ENCODE measurements at regions not wholly inside any gene's neighbourhood (a gene's known extent, or its start where the extent isn't known, plus 50 kb on each side); places are given as distances from the start of the nearest gene placed in this dataset.

DNA sequence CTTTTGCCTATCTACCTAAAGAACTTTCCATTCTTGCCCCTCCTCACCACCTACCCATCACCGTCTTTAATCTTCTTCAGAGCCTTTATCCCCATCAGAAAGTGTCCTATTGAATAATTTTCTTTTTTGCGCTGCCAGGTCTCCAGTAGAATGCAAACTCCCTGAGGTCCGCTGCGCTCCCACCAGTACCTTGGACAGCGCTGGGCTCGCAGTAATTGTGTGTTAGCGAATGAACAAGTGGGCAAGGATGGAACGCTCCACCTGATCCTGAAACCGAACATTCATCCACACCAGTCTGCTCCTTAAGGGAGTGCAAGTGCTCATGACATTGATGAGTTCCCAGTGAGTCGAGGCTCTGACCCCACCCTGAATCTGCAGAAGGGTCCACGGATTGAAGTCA is 391.2 kb downstream of the CDH26 start:
- H3K4me3 ChIP-seq (ENCODE audit: low read depth in 2 of 2, low read length in 1 of 2), result no peak overlapping the region
- no peak overlapping the region for H2AFZ ChIP-seq (ENCODE audit: low read depth)
- no peak overlapping the region for H3K4me2 ChIP-seq
- ChIA-PET POLR2A (no interaction called here), CTCF (interaction anchor here (1.4 kb wide), 1 partner anchor 138 kb away, joined by 4 read pairs; no protein-coding TSS in a partner anchor)
- no peaks in the 10 kb centered on the region for H3K36me3 ChIP-seq (replicated peaks in 1 of 2; ENCODE audit: control insufficient read depth in 1 of 2, insufficient read depth in 2 of 2, low read length in 1 of 2)
- no peak overlapping the region for H3K27ac ChIP-seq (ENCODE audit: low read depth in 2 of 2, low read length in 1 of 2)
- TF ChIP-seq, protein P1, sequence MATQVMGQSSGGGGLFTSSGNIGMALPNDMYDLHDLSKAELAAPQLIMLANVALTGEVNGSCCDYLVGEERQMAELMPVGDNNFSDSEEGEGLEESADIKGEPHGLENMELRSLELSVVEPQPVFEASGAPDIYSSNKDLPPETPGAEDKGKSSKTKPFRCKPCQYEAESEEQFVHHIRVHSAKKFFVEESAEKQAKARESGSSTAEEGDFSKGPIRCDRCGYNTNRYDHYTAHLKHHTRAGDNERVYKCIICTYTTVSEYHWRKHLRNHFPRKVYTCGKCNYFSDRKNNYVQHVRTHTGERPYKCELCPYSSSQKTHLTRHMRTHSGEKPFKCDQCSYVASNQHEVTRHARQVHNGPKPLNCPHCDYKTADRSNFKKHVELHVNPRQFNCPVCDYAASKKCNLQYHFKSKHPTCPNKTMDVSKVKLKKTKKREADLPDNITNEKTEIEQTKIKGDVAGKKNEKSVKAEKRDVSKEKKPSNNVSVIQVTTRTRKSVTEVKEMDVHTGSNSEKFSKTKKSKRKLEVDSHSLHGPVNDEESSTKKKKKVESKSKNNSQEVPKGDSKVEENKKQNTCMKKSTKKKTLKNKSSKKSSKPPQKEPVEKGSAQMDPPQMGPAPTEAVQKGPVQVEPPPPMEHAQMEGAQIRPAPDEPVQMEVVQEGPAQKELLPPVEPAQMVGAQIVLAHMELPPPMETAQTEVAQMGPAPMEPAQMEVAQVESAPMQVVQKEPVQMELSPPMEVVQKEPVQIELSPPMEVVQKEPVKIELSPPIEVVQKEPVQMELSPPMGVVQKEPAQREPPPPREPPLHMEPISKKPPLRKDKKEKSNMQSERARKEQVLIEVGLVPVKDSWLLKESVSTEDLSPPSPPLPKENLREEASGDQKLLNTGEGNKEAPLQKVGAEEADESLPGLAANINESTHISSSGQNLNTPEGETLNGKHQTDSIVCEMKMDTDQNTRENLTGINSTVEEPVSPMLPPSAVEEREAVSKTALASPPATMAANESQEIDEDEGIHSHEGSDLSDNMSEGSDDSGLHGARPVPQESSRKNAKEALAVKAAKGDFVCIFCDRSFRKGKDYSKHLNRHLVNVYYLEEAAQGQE (IDR thresholded peaks at IDR 0.05; ENCODE audit: low read depth, low read length), result peak; percentile 67; the same call in 1 of the 2 replicates
- no peak for TF ChIP-seq EZH2phosphoT487 (IDR thresholded peaks at IDR 0.05; ENCODE audit: borderline replicate concordance, low read depth)
- TF ChIP-seq MEF2A (IDR thresholded peaks at IDR 0.05; ENCODE audit: borderline replicate concordance, low read depth), result no peak
- TF ChIP-seq, protein P2, sequence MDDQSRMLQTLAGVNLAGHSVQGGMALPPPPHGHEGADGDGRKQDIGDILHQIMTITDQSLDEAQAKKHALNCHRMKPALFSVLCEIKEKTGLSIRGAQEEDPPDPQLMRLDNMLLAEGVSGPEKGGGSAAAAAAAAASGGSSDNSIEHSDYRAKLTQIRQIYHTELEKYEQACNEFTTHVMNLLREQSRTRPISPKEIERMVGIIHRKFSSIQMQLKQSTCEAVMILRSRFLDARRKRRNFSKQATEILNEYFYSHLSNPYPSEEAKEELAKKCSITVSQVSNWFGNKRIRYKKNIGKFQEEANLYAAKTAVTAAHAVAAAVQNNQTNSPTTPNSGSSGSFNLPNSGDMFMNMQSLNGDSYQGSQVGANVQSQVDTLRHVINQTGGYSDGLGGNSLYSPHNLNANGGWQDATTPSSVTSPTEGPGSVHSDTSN (IDR thresholded peaks at IDR 0.05), result no peak
- no peak for TF ChIP-seq NFIC (IDR thresholded peaks at IDR 0.05; ENCODE audit: borderline replicate concordance)
- no peak for TF ChIP-seq ZBTB33 (IDR thresholded peaks at IDR 0.05; ENCODE audit: borderline replicate concordance, low read depth)
- H3K9me2 ChIP-seq, result no peaks in the 10 kb centered on the region
- DNase-seq, result no peak
- WGBS (ENCODE audit: low lambda C conversion rate), result 60% methylated on average over 11 of the region's 11 CpGs
- H3K4me1 ChIP-seq (ENCODE audit: control insufficient read depth in 1 of 2, insufficient read depth in 2 of 2, low read depth in 1 of 2, low read length in 1 of 2), result no peaks in the 10 kb centered on the region
- no peak overlapping the region for H3K9ac ChIP-seq
- H3K79me2 ChIP-seq (ENCODE audit: insufficient read depth), result no peaks in the 10 kb centered on the region
- H3K9me3 ChIP-seq, result no peaks in the 10 kb centered on the region
- H3F3A ChIP-seq (replicated peaks; ENCODE audit: insufficient read depth), result no peaks in the 10 kb centered on the region
- H3K27me3 ChIP-seq (ENCODE audit: insufficient read depth), result no peaks in the 10 kb centered on the region
- H4K20me1 ChIP-seq (ENCODE audit: insufficient read depth), result no peaks in the 10 kb centered on the region

DNA sequence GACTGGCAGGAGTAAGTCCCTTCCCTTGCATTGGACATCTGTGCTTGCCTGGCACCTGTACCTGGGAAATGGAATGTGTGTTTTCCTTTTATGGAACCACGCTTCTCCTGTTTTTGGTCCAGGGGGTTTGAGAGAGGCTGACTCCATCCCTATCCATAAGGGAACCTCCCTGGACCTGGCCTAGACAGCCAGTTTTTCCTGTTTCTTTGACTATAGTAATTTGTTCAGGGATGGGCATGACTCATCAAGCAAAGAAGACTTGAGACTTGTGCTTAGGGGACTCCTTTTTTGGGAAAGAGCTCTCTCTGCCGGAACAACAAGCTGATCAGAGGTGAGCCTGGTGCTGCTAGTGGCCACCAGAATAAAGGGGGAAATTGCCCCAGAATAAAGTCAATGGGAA is 393.8 kb downstream of the CDH26 start:
- H3K36me3 ChIP-seq (replicated peaks in 1 of 2; ENCODE audit: control insufficient read depth in 1 of 2, insufficient read depth in 2 of 2, low read length in 1 of 2), result no peaks in the 10 kb centered on the region
- no peak overlapping the region for H2AFZ ChIP-seq (ENCODE audit: low read depth)
- no peaks in the 10 kb centered on the region for H3K79me2 ChIP-seq (ENCODE audit: insufficient read depth)
- H3K9me3 ChIP-seq, result no peaks in the 10 kb centered on the region
- no peak overlapping the region for H3K9ac ChIP-seq
- no peak overlapping the region for H3K27ac ChIP-seq (ENCODE audit: low read depth in 2 of 2, low read length in 1 of 2)
- H4K20me1 ChIP-seq (ENCODE audit: insufficient read depth), result no peaks in the 10 kb centered on the region
- no peaks in the 10 kb centered on the region for H3K9me2 ChIP-seq
- ChIA-PET POLR2A (no interaction called here), CTCF (interaction anchor here (1.4 kb wide), 1 partner anchor 13 kb away, joined by 7 read pairs; no protein-coding TSS in a partner anchor)
- H3K4me2 ChIP-seq, result no peak overlapping the region
- H3K27me3 ChIP-seq (ENCODE audit: insufficient read depth), result no peaks in the 10 kb centered on the region
- WGBS (ENCODE audit: low lambda C conversion rate), result 25% methylated on average over 2 of the region's 2 CpGs
- DNase-seq, result no peak
- H3K4me1 ChIP-seq (ENCODE audit: control insufficient read depth in 1 of 2, insufficient read depth in 2 of 2, low read depth in 1 of 2, low read length in 1 of 2), result no peaks in the 10 kb centered on the region
- no peak overlapping the region for H3K4me3 ChIP-seq (ENCODE audit: low read depth in 2 of 2, low read length in 1 of 2)
- no peak for TF ChIP-seq RAD21 (IDR thresholded peaks at IDR 0.05; ENCODE audit: low read length)
- no peak for TF ChIP-seq FOXJ3 (CRISPR knock-in tag; IDR thresholded peaks at IDR 0.05)
- no peak for TF ChIP-seq MEF2A (IDR thresholded peaks at IDR 0.05; ENCODE audit: borderline replicate concordance, low read depth)
- TF ChIP-seq MXI1 (IDR thresholded peaks at IDR 0.05; ENCODE audit: low read depth, low read length), result no peak
- TF ChIP-seq JUND (IDR thresholded peaks at IDR 0.05), result no peak
- no peak for TF ChIP-seq RXRA (IDR thresholded peaks at IDR 0.05; ENCODE audit: borderline replicate concordance, low read depth)
- no peak for TF ChIP-seq NFIC (IDR thresholded peaks at IDR 0.05; ENCODE audit: borderline replicate concordance)
- no peak for TF ChIP-seq TCF12 (IDR thresholded peaks at IDR 0.05)
- no peak for TF ChIP-seq FOXM1 (IDR thresholded peaks at IDR 0.05; ENCODE audit: low read depth)
- TF ChIP-seq, protein P3, sequence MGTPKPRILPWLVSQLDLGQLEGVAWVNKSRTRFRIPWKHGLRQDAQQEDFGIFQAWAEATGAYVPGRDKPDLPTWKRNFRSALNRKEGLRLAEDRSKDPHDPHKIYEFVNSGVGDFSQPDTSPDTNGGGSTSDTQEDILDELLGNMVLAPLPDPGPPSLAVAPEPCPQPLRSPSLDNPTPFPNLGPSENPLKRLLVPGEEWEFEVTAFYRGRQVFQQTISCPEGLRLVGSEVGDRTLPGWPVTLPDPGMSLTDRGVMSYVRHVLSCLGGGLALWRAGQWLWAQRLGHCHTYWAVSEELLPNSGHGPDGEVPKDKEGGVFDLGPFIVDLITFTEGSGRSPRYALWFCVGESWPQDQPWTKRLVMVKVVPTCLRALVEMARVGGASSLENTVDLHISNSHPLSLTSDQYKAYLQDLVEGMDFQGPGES (IDR thresholded peaks at IDR 0.05; ENCODE audit: low read depth, low read length), result no peak
- TF ChIP-seq NRF1 (IDR thresholded peaks at IDR 0.05; ENCODE audit: low read depth, low read length), result no peak
- TF ChIP-seq RFX5 (IDR thresholded peaks at IDR 0.05; ENCODE audit: low read length), result no peak
- TF ChIP-seq EZH2phosphoT487 (IDR thresholded peaks at IDR 0.05; ENCODE audit: borderline replicate concordance, low read depth), result no peak
- TF ChIP-seq, protein P2 (IDR thresholded peaks at IDR 0.05), result no peak
- no peaks in the 10 kb centered on the region for H3F3A ChIP-seq (replicated peaks; ENCODE audit: insufficient read depth)

All from SK-N-SH (cell line).